Peyer's patch (tissue), 4 donors: ENCODE measurements at regions not wholly inside any gene's neighbourhood (a gene's known extent, or its start where the extent isn't known, plus 50 kb on each side); places are given as distances from the start of the nearest gene placed in this dataset.
"Not testable (repeated sequence)": the region's sequence is repeated elsewhere in the genome, so short reads cannot be mapped to it uniquely, and the experiment has no call there.

ENCODE experiments used
- CTCF ChIP-seq, 6 experiments: fragments of 450-650 bp in 4 of 6; fragments of 200-600 bp in 2 of 6; sonication (generic) in 1 of 6; IDR thresholded peaks; one replicate each; pipeline ENCODE4 v1.5.1; 2017 to 2019; ENCODE audit warnings: antibody characterized with exemption in 6 of 6, mild to moderate bottlenecking in 3 of 6, moderate library complexity in 1 of 6
- POLR2A ChIP-seq, 2 donors: fragments of 450-650 bp; IDR thresholded peaks; one replicate each; pipeline ENCODE4 v1.5.1; 2017; ENCODE audit warnings: antibody characterized with exemption in 2 of 2, mild to moderate bottlenecking in 2 of 2, moderate library complexity in 2 of 2

DNA sequence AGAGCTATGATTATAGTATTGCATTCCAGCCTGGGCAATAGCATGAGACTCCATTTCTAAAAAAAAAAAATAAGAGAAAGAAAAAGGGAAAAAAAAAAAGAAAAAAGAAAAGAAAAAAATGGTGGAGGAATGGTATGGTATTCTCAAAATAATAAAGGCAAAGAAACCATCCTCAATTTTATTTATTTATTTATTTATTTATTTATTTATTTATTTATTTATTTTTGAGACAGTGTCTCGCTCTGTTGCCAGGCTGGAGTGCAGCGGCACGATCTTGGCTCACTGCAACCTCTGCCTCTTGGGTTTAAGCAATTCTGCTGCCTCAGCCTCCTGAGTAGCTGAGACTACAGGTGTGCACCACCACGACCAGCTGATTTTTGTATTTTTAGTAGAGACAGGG is 60.0 kb upstream of the KPNA3 start:
- TF ChIP-seq CTCF, POLR2A (IDR thresholded peaks at IDR 0.05): not testable (repeated sequence)
